HFF-Myc (cell line): ENCODE measurements at regions not wholly inside any gene's neighbourhood (a gene's known extent, or its start where the extent isn't known, plus 50 kb on each side); places are given as distances from the start of the nearest gene placed in this dataset.

Experiments used
- DNase-seq: peaks from one replicate; pipeline ENCODE4 v3.0.0-alpha.2; 2011; ENCODE audit warnings: low read depth; ENCODE audit errors: extremely low read depth
- H3K4me3 ChIP-seq: replicated peaks from 2 replicates; pipeline ENCODE4 v1.5.1; 2011; ENCODE audit warnings: low read depth, mild to moderate bottlenecking, control low read depth, low read length
- CTCF ChIP-seq: IDR thresholded peaks from 2 replicates; pipeline ENCODE4 v1.5.1; 2012; ENCODE audit warnings: mild to moderate bottlenecking, low read depth, low read length, control low read depth; ENCODE audit errors: missing control alignments

- TF ChIP-seq CTCF, result no peak
- no peak for DNase-seq
- H3K4me3 ChIP-seq, result no peak overlapping the region
These were observed 461.2 kb upstream of the IMPG1 start for GRCh38 chr6:76533661-76534060.

- no peak for TF ChIP-seq CTCF
- no peak overlapping the region for H3K4me3 ChIP-seq
- no peak for DNase-seq
These were observed 460.2 kb upstream of the IMPG1 start for GRCh38 chr6:76532647-76533046.

DNA sequence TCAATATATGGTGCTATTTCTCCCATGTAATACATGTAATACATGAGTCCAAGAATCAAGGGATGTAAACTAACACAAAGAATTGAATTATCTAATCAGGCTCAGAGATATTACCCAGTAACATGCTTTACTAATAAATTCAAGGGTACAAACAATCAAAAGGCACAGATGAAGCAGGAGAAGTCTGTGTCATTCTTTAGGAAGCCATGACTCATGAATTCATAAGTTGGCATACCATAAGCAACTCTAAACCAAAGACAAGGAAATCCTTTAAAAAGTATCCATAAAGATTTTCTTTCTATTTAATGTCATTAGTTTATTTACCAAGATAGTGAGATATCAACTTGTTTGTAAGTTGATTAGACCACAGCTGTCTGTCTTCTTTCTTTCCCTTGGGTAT lies 446.0 kb upstream of the IMPG1 start:
- no peak overlapping the region for H3K4me3 ChIP-seq
- TF ChIP-seq CTCF, result no peak
- no peak for DNase-seq

GRCh38 chr6:76516924-76517323 lies 444.5 kb upstream of the IMPG1 start:
- no peak for DNase-seq
- H3K4me3 ChIP-seq, result no peak overlapping the region
- no peak for TF ChIP-seq CTCF

DNA sequence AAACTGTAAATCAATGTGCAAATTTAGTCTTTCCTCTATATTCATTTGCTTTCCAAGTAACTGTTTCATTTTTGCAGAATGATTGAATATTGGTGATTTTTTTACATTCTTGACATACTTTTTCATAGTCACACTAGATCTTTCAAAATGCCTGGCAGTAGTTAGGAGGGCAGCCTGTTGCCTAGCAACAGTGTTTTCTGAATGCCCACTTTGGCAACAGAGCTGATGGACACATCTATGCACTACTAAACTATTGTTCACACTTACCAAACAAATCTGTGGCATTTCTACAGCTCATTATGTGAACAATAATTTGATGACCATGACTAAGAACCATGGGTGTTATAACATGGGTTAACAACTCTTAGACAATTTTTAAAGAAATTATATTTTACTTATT lies 438.0 kb upstream of the IMPG1 start:
- no peak for TF ChIP-seq CTCF
- no peak for DNase-seq
- no peak overlapping the region for H3K4me3 ChIP-seq

DNA sequence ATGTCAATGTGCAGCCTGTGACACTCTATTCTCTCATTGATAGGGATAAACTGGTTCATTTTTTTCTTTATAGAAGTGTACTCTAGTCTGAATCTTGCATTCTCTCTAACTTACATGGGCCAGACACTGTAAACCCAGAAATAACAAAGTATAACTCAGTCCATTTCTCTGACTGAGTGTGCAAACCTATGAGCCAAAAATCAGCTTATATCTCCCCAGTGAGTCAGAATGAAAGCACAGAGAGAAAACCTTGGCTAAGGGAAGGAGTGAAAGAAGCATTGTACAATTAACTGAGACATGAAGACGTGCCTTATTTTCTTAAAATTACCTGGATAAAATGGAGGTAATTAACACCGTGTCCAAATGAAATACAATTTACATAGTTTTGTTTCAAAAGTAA lies 436.9 kb upstream of the IMPG1 start:
- TF ChIP-seq CTCF, result no peak
- DNase-seq, result no peak

GRCh38 chr6:76506808-76507207 lies 434.3 kb upstream of the IMPG1 start:
- H3K4me3 ChIP-seq, result no peak overlapping the region
- no peak for TF ChIP-seq CTCF
- no peak for DNase-seq

More for the DNA sequence above, 436.9 kb upstream of the IMPG1 start:
- no peak overlapping the region for H3K4me3 ChIP-seq
